T-helper 1 cell (primary cell): ENCODE measurements at regions not wholly inside any gene's neighbourhood (a gene's known extent, or its start where the extent isn't known, plus 50 kb on each side); places are given as distances from the start of the nearest gene placed in this dataset.
"Not testable (repeated sequence)": the region's sequence is repeated elsewhere in the genome, so short reads cannot be mapped to it uniquely, and the experiment has no call there.

Source experiments
- DNase-seq, 5 donors: peaks; one replicate each; pipeline ENCODE4 v3.0.0-alpha.2; 2012 to 2020

GRCh38 chr12:75864161-75864560 is 167.4 kb downstream of the PHLDA1 start:
- DNase-seq, result no peak

DNA sequence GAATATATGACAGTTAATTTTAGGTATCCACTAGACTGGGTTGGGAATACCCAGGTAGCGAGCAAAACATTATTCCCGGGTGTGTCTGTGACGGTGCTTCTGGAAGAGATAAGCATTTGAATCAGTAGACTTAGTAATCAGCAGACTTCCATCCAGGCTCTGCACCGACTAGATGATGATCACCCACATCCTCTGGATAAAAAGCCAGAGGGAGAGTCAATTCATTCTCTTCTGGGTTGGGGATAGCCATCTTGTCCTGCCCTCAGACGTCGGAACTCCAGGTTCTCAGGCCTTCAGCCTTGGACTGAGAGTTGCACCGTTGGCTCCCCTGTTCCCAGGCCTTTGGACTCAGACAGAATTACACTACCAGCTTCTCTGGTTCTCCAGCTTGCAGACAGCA is 168.0 kb downstream of the PHLDA1 start:
- no peak for DNase-seq

DNA sequence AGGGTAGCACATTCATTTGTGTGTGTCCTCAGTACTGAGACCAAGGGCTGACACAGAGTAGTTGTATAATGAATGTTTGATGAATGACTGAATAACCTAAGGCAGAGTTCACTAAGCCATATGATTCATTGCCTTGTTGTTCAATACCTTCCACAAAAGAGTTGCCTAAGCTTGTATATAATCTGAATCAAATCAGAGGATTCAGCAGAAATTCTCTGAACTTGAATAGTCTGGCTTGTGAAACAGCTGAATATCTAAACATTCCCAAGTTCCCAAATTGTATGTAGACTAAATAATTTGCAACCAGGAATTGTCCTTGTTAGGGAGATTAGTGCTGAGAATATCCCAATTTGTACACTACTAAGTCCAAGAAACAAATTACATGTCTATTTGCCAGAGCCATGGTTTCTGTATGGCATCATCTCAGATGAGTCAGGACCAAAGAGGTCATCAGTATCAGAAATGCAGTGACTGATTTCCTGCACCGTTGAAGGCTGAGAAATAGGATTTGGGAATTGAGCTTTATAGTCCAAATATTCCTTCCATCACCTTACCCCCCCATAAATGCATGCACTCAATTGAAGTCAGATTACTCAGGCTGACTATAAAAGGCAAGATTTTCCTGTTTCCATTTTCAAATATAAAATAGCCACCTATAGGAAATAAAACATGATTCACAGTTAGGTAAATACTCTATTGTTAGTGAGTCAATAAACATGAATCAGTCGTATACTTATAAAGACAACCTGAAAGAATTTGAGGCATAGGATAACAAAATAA is 168.7 kb downstream of the PHLDA1 start:
- no peak for DNase-seq

DNA sequence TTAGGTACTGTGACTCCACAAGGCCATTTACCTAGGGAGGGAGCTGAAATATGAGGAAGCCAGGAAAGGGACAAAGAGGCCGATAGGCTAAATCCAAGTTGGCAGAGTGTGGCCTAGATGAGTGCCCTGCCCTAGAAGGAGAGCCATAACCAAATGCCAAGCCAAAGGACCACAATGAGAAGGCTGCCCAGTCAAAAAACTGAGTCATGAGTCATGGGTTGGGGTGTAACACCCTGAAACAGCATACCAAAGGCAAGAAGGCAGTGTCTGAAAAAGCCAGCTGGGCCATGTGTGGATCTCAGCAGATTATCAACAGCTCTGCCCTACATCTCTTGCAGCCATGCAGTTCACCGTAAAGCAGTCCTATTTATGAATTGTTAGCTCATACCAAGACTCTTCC is 171.7 kb downstream of the PHLDA1 start:
- DNase-seq, result no peak

DNA sequence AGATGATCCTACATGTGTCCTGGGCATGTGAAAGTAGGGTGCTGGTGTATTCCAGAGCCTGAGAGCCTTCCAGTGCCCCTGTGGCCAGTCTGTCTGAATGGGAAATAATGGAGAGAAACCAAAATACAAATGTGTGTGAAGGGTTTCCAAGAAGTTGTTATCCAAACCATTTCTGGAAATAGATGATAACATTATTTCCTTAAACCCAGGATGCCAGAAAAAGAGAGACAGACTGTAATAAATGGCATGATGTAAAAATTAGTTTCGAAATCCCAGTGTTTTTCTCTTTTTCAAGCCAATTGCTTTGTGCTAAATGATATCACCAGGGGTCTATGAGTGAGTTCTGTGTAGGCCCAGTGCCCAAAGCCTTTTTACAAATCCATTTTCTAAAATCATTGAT is 175.3 kb downstream of the PHLDA1 start:
- no peak for DNase-seq

- DNase-seq, result no peak
Observed at GRCh38 chr12:75855360-75855759, 176.2 kb downstream of the PHLDA1 start.

DNA sequence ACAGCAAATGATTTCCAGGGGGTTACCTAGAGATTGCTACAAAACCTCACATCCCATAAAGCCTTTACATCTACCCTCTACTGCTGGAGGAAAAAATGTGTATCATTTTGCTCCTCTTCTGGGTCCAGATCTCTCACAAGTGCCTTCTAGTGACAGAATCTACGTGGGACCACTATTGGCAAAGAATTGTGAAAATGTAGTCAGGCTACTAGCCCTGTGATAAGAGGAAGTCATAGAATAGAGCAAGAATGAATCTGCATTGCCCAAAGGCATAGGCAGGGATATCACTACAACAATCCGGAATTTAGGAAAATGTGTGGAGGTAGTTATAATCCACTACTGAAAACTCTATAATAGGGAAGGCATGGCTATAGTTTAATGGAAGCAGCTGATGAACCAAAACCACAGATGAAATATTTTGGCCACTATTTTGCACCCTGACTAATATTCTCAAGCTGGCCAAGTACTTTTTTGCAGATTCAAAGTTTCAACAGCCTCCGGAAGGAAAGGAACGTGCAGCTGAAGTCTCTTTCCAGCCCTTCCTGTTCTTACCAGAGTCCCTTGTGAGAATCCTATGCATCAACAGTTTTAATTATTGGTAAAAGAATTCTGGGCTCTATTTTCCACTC is 176.8 kb downstream of the PHLDA1 start:
- DNase-seq, result no peak

- DNase-seq, result not testable (repeated sequence)
Observed at GRCh38 chr12:75854137-75854536, 177.4 kb downstream of the PHLDA1 start.

DNA sequence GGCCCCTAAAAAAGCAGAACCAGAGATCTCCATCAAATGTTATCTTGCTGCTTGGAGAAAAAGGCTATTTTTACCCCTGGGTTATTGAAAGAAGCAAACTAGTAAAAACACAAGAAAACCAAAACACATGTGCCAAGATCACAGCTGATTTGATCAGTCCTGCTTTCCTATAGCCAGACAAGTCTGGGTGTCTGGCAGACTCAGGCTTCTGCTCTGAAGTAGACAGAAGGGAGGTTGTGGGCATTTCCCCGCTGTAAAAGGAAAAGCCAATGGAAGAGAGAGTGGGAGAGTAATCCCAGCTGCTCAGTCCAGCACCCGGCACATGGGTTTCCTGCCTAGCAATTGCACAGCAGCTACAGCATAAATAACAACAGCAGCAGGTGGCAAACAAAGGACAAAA is 177.9 kb downstream of the PHLDA1 start:
- no peak for DNase-seq

- no peak for DNase-seq
Observed at GRCh38 chr12:75852956-75853355, 178.6 kb downstream of the PHLDA1 start.

DNA sequence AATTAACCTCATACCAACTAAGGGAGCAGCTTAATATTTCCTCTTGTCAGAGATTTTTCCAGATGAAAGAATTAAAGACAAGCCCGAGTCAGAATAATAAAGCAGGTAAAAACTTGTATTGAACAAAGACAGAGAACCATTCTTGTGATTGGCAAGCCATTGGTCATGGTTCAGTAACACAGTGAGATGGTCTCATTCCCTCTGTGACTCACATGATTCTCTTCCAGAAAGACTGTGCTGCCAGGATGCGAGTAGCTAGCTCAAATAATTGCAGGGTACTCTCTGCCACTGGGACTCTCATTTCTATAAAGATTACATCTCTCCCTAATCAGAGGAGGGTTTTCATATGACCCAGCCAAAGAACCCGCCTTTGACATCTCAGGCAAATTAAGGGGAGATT is 179.4 kb downstream of the PHLDA1 start:
- DNase-seq, result no peak

GRCh38 chr12:75850721-75851462 is 180.7 kb downstream of the PHLDA1 start:
- DNase-seq, result no peak

DNA sequence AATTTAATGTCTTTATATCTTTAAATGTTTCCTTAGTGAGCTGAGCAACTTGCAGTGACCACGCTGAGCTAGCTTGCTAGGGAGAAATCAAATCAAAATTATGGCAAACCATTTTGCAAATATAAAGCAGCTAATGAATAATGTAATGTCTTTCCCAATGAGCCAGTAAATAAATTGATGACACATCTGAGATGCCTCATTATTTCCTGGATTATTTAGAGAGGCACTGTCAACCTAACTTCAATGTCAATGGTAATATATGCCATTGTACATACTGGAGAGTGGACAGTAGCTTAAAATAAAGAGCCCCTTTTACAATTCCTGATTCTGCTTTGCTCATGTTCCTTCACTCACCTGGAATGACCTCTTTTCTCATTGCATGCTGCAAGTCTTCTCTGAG is 182.6 kb downstream of the PHLDA1 start:
- no peak for DNase-seq

DNA sequence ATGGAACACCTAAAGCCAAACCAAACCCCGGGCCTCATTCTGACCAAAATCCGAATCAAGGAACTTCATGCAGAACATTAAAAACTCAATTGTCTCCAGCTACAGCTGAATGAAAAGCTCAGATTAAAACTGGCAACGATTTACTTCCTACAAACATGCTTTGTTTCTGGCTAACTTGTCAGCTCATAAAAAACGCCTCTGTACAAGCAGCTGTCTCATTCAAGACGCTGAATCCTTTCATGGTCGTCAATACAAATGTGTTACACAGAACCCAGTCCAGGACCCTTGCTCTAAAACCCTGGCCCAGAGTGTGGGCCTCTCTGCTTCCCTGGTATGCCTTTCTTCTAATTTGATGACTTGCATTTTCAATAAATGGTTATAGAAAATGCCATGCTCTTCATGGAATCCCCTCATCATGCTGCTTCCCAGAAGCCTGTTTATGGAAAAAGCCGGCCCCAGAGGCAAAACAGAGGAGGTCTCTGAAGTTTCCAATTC is 183.1 kb downstream of the PHLDA1 start:
- no peak for DNase-seq

- no peak for DNase-seq
Observed at GRCh38 chr12:75846102-75846501, 185.5 kb downstream of the PHLDA1 start.

- no peak for DNase-seq
Observed at GRCh38 chr12:75844985-75845384, 186.6 kb downstream of the PHLDA1 start.

DNA sequence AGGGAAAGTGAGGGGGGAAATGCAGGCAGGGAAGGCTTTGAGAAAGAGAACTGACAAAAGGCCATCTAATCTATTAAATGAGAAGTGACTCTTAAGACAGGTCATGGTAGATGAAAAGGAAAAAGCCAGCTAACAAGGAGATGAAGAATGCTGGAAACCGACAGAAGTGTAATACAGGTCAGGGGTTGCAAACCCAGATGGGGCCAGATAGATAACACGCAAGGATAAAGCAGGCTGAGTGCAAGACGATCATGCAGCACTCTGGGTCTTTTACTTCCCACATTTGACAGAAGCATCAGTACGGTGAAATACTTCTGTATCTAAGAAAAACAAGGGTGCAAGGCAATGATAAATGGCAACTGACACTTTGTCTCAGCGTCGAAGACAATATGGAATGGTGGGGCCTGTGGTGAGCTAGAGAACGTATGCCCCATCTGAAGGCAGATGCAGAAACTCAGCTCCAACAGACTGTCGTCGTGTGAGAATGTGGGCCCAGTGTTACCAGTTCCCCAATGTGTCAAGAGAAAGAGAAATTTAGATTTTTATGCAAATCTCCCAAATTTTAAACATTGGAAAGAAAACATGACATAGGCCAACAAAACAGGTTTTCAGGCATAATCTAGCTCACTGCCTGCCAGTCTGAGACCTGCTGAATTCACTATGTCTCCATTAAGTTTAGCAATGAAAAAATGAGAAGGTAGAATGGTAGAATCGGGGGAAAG is 187.4 kb downstream of the PHLDA1 start:
- no peak for DNase-seq

DNA sequence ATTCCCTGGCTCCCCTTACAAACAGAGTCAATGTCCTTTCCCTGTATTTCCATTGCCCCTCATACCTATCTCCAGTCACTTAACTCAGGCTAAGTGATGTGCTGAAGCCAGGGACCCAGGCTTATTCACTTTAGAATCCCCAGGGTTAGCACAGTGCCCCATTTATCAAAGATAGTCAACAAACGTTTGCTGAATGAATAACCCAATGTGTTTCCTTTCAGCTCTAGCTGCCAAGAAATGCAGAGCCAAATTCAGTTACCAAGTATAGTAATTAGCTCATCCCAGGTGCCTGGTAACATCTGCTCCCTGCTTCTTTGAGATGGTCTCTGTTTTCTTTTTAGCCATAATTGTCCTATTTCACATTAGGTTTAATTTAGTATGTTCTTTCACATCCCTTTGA is 189.5 kb downstream of the PHLDA1 start:
- no peak for DNase-seq

GRCh38 chr12:75840994-75841355 is 190.6 kb downstream of the PHLDA1 start:
- DNase-seq, result no peak

DNA sequence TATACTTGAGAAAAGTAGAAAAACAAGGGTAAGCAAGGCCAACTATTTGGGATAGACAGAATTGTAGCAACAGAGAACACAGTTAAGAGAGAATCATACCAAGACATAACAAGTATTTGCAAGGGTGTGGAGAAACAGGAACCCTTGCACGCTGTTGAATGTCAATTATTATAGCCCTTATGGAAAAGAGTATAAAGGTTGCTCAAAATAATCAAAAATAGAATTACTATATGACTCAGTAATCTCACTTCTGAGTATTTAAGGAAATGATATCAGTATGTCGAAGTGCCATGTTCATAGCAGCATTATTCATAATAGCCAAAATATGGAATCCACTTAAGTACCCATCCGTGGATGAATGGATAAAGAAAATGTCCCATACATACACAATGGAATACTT is 193.3 kb downstream of the PHLDA1 start:
- DNase-seq, result peak in 1 of 5 donors; percentile 2

GRCh38 chr12:75837700-75838099 is 193.9 kb downstream of the PHLDA1 start:
- no peak for DNase-seq

DNA sequence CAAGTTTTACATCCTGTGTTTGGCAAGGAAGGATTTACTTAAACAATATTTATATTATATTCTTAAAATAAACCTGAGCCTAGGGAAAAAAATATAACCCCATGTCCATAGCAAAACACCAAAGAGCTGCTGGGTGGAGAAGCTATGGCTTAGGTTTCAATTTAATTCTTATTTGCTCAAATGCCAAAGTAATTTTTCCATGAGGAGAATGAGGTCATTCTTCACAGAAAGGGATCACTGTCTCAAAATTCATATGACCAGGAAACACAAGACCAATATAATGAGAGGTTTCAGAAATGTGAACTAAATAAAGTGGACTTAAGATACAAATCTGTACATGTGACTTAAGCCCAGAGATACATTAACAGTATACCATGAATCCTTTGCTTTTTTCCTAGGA is 195.0 kb downstream of the PHLDA1 start:
- DNase-seq, result no peak

GRCh38 chr12:75834591-75834990 is 197.0 kb downstream of the PHLDA1 start:
- DNase-seq, result no peak
